HepG2 (cell line): ENCODE measurements at regions not wholly inside any gene's neighbourhood (a gene's known extent, or its start where the extent isn't known, plus 50 kb on each side); places are given as distances from the start of the nearest gene placed in this dataset.

Source experiments
- ATAC-seq: fragments of 200-7000 bp; cut with Tn5 transposase; 3 replicates; pipeline ENCODE4 v1.9.1; 2020; ENCODE audit warnings: mild to moderate bottlenecking, moderate library complexity
- BruUV-seq: library from RNA; stranded (reverse); fragments of 400-500 nt; replicated peaks from 2 replicates; lab custom pipeline; 2021; lab: Mats Ljungman, UMichigan
- CTCF ChIA-PET: fragments of 300-600 bp; formaldehyde crosslinking; extraction: SDS; loops from one replicate; lab custom pipeline; 2021; ENCODE audit warnings: low total read pairs, inconsistent platforms, low intra/inter-chr PET ratio; lab: Yijun Ruan, JAX
- POLR2A ChIA-PET: fragments of 350-600 bp; sonication (Branson Sonifier 250); formaldehyde crosslinking; loops from one replicate; lab custom pipeline; 2020; ENCODE audit warnings: antibody characterized with exemption, inconsistent platforms; lab: Yijun Ruan, JAX
- DNase-seq: peaks from one replicate; pipeline ENCODE4 v3.0.0-alpha.2; 2015; ENCODE audit warnings: low spot score
- FAIRE-seq: peaks from 3 replicates; lab custom pipeline; 2011; peaks lifted over from hg19 to GRCh38; lab: Jason Lieb, UNC
- H2AFZ ChIP-seq: one replicate; pipeline ENCODE4 v1.6.1; 2011; ENCODE audit warnings: low read length, inconsistent platforms
- H3K27ac ChIP-seq: fragments of 300-600 bp; 3 replicates; pipeline ENCODE4 v1.8.0; 2011; ENCODE audit warnings: mixed run types, mild to moderate bottlenecking, mixed read lengths, low read length, inconsistent platforms; ENCODE audit not compliant: insufficient read depth; ENCODE audit errors: extremely low read length
- H3K27me3 ChIP-seq, 2 experiments: fragments of 200-600 bp in 1 of 2; 2 replicates in 1 of 2; 3 replicates in 1 of 2; pipeline versions ENCODE4 v1.6.0 to v1.8.0; 2011; ENCODE audit warnings: low read length in 2 of 2, mild to moderate bottlenecking in 2 of 2, moderate library complexity in 2 of 2, inconsistent platforms in 1 of 2; ENCODE audit not compliant: insufficient read depth in 2 of 2, control insufficient read depth in 1 of 2
- H3K36me3 ChIP-seq, 2 experiments: fragments of 200-600 bp in 1 of 2; replicated peaks in 1 of 2; 2 replicates in 1 of 2; 3 replicates in 1 of 2; pipeline versions ENCODE4 v1.5.1 to v1.8.0; 2011; ENCODE audit warnings: low read length in 2 of 2, inconsistent platforms in 1 of 2; ENCODE audit not compliant: insufficient read depth in 2 of 2, control insufficient read depth in 1 of 2
- H3K4me1 ChIP-seq: 2 replicates; pipeline ENCODE4 v1.5.1; 2012; ENCODE audit warnings: low read length, inconsistent platforms; ENCODE audit not compliant: insufficient read depth
- H3K4me2 ChIP-seq: 2 replicates; pipeline ENCODE4 v1.6.0; 2011; ENCODE audit warnings: low read depth, low read length, inconsistent platforms
- H3K4me3 ChIP-seq, 3 experiments: fragments of 200-600 bp in 1 of 3; sonication (generic), shearing (Covaris generic) in 1 of 3; replicated peaks in 1 of 3; 2 replicates each; pipeline ENCODE4 v1.5.1; 2011 to 2016; ENCODE audit warnings: low read length in 3 of 3, inconsistent platforms in 2 of 3, low read depth in 2 of 3, mild to moderate bottlenecking in 2 of 3, control low read depth in 1 of 3, mixed read lengths in 1 of 3; ENCODE audit not compliant: insufficient read depth in 1 of 3
- H3K79me2 ChIP-seq: one replicate; pipeline ENCODE4 v1.6.1; 2011; ENCODE audit warnings: low read length, inconsistent platforms; ENCODE audit not compliant: insufficient read depth
- H3K9ac ChIP-seq: 2 replicates; pipeline ENCODE4 v1.6.0; 2011; ENCODE audit warnings: mild to moderate bottlenecking, low read depth, low read length, inconsistent platforms; ENCODE audit not compliant: insufficient read depth
- H3K9me3 ChIP-seq: 2 replicates; pipeline ENCODE4 v1.5.1; 2012; ENCODE audit warnings: mild to moderate bottlenecking, low read length
- H4K20me1 ChIP-seq: 2 replicates; pipeline ENCODE4 v1.6.0; 2011; ENCODE audit warnings: inconsistent platforms, mild to moderate bottlenecking, low read length, moderate library complexity; ENCODE audit not compliant: insufficient read depth
- ADNP ChIP-seq: sonication (generic); formaldehyde crosslinking; IDR thresholded peaks from 2 replicates; pipeline ENCODE4 v1.4.0; 2020; ENCODE audit warnings: missing genetic modification reagents
- HNF4G ChIP-seq, 2 experiments: sonication (generic) in 1 of 2; formaldehyde crosslinking in 1 of 2; IDR thresholded peaks; 2 replicates each; pipeline versions ENCODE4 v1.4.0 to v1.6.1; 2011 to 2020; ENCODE audit warnings: borderline replicate concordance in 2 of 2, low read depth in 2 of 2, mild to moderate bottlenecking in 2 of 2, low read length in 1 of 2, missing genetic modification reagents in 1 of 2, moderate library complexity in 1 of 2
- MLXIP ChIP-seq: sonication (generic); formaldehyde crosslinking; IDR thresholded peaks from 2 replicates; pipeline ENCODE4 v1.9.0; 2021; ENCODE audit warnings: missing genetic modification reagents, borderline replicate concordance
- MZF1 ChIP-seq: sonication (generic); formaldehyde crosslinking; IDR thresholded peaks from 2 replicates; pipeline ENCODE4 v1.8.1; 2023; ENCODE audit warnings: mild to moderate bottlenecking, missing genetic modification reagents, borderline replicate concordance
- SETDB1 ChIP-seq: sonication (generic); formaldehyde crosslinking; IDR thresholded peaks from 2 replicates; pipeline ENCODE4 v1.5.1; 2020; ENCODE audit warnings: missing genetic modification reagents, mild to moderate bottlenecking, borderline replicate concordance
- SIX1 ChIP-seq: sonication (generic); formaldehyde crosslinking; IDR thresholded peaks from 2 replicates; pipeline ENCODE4 v1.4.0; 2020; ENCODE audit warnings: missing genetic modification reagents, borderline replicate concordance
- SPEN ChIP-seq: sonication (generic); formaldehyde crosslinking; IDR thresholded peaks from 2 replicates; pipeline ENCODE4 v1.5.1; 2020; ENCODE audit warnings: low read depth, mild to moderate bottlenecking, missing genetic modification reagents
- TBX2 ChIP-seq: sonication (generic); formaldehyde crosslinking; IDR thresholded peaks from 2 replicates; pipeline ENCODE4 v1.5.0; 2020; ENCODE audit warnings: missing genetic modification reagents, mild to moderate bottlenecking, borderline replicate concordance
- THYN1 ChIP-seq: sonication (generic); formaldehyde crosslinking; IDR thresholded peaks from 2 replicates; pipeline ENCODE4 v1.8.1; 2023; ENCODE audit warnings: low read depth, mild to moderate bottlenecking, moderate library complexity, missing genetic modification reagents, borderline replicate concordance
- ZFY ChIP-seq: sonication (generic); formaldehyde crosslinking; IDR thresholded peaks from 2 replicates; pipeline ENCODE4 v1.4.0; 2020; ENCODE audit warnings: missing genetic modification reagents
- ZNF180 ChIP-seq: sonication (generic); formaldehyde crosslinking; IDR thresholded peaks from 2 replicates; pipeline ENCODE4 v1.4.0; 2020; ENCODE audit warnings: low read depth, missing genetic modification reagents, borderline replicate concordance
- ZNF3 ChIP-seq: IDR thresholded peaks from 2 replicates; pipeline ENCODE4 v1.7.0; 2017; ENCODE audit warnings: inconsistent platforms
- ZNF317 ChIP-seq: sonication (generic); formaldehyde crosslinking; IDR thresholded peaks from 2 replicates; pipeline ENCODE4 v1.5.0; 2020; ENCODE audit warnings: mild to moderate bottlenecking, missing genetic modification reagents
- ZNF644 ChIP-seq: IDR thresholded peaks from 2 replicates; pipeline ENCODE4 v1.6.1; 2016; ENCODE audit warnings: low read depth
- ZNF766 ChIP-seq: sonication (generic); formaldehyde crosslinking; IDR thresholded peaks from 2 replicates; pipeline ENCODE4 v1.5.0; 2020; ENCODE audit warnings: missing genetic modification reagents, borderline replicate concordance
- WGBS: methylation state at CpG from one replicate; pipeline ENCODE4 v1.1.6; 2017; ENCODE audit warnings: low lambda C conversion rate; 5-methylcytosine and 5-hydroxymethylcytosine counted together
- in situ Hi-C: cut with HindIII; loops from 2 replicates; pipeline ENCODE4 v1.10.0; 2017; ENCODE audit warnings: low pct_unique_long_range_greater_than_20kb; ENCODE audit not compliant: extremely low pct_ligation_motif_present
- intact Hi-C: fragments of 100-400 bp; cut with micrococcal nuclease; formaldehyde crosslinking; loops from one replicate; pipeline ENCODE4 v1.10.0; 2022; ENCODE audit not compliant: unreplicated experiment
- TF ChIP-seq, protein P1 (sequence below): IDR thresholded peaks from 2 replicates; pipeline ENCODE4 v1.6.1; 2016; ENCODE audit warnings: mild to moderate bottlenecking
- TF ChIP-seq, protein P2 (sequence below): sonication (generic); formaldehyde crosslinking; IDR thresholded peaks from 2 replicates; pipeline ENCODE4 v1.5.0; 2020; ENCODE audit warnings: mild to moderate bottlenecking, missing genetic modification reagents
- TF ChIP-seq, protein P3 (sequence below): IDR thresholded peaks from 2 replicates; pipeline ENCODE4 v1.6.1; 2016; ENCODE audit warnings: low read depth, control low read depth

DNA sequence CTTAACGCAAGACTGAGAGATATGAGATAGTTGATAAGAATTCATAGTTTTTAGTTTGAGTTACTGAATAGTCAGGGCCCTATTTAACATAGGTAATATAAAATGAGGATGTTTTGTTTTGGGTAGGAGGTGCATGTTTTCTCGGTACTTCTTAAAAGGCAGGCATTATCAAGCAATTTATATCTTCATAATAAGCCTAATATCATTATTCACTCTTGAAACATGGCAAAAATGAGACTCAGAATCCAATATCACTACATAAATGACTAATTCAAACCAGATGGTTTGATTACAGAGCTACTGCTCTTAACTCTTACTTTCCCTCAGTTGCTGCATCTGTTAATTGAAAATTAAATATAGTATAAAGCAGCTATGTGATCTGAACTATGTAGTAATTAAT, 2038.7 kb downstream of the EFNA5 start:
- H2AFZ ChIP-seq, result no peak overlapping the region
- ATAC-seq (no peak), FAIRE-seq (no peak), DNase-seq (no peak)
- ChIA-PET CTCF (no interaction called here), POLR2A (no interaction called here)
- no peaks in the 10 kb centered on the region for H3K79me2 ChIP-seq
- H3K4me3 ChIP-seq, result no peak overlapping the region
- 18% methylated on average over 2 of the region's 2 CpGs for WGBS
- in situ Hi-C loops (no loop called here), intact Hi-C loops (no loop called here)
- BruUV-seq, result no TSS peak
- no peaks in the 10 kb centered on the region for H3K9me3 ChIP-seq
- no peak overlapping the region for H3K27ac ChIP-seq
- no peaks in the 10 kb centered on the region for H3K36me3 ChIP-seq
- H3K27me3 ChIP-seq, result no peaks in the 10 kb centered on the region
- H3K4me1 ChIP-seq, result no peaks in the 10 kb centered on the region
- no peaks in the 10 kb centered on the region; the same call in 1 of the 2 replicates for H4K20me1 ChIP-seq
- no peak overlapping the region for H3K4me2 ChIP-seq
- TF ChIP-seq ZNF766 (CRISPR knock-in tag), result no peak
- no peak for TF ChIP-seq ZNF180 (CRISPR knock-in tag)
- TF ChIP-seq MZF1 (CRISPR knock-in tag), result no peak
- TF ChIP-seq HNF4G (IDR thresholded peaks at IDR 0.05; ENCODE audit: borderline replicate concordance, low read depth, low read length), result no peak
- TF ChIP-seq HNF4G (CRISPR knock-in tag; IDR thresholded peaks at IDR 0.05; ENCODE audit: borderline replicate concordance, low read depth), result no peak
- no peak for TF ChIP-seq THYN1 (CRISPR knock-in tag)
- TF ChIP-seq ZNF644 (CRISPR knock-in tag), result no peak
- TF ChIP-seq, protein P1, sequence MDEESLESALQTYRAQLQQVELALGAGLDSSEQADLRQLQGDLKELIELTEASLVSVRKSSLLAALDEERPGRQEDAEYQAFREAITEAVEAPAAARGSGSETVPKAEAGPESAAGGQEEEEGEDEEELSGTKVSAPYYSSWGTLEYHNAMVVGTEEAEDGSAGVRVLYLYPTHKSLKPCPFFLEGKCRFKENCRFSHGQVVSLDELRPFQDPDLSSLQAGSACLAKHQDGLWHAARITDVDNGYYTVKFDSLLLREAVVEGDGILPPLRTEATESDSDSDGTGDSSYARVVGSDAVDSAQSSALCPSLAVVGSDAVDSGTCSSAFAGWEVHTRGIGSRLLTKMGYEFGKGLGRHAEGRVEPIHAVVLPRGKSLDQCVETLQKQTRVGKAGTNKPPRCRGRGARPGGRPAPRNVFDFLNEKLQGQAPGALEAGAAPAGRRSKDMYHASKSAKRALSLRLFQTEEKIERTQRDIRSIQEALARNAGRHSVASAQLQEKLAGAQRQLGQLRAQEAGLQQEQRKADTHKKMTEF (CRISPR knock-in tag), result no peak
- no peak for TF ChIP-seq MLXIP (CRISPR knock-in tag)
- TF ChIP-seq SPEN (CRISPR knock-in tag), result no peak
- TF ChIP-seq TBX2 (CRISPR knock-in tag), result no peak
- TF ChIP-seq ADNP (CRISPR knock-in tag), result no peak
- no peak for TF ChIP-seq ZFY (CRISPR knock-in tag)
- no peak for TF ChIP-seq SETDB1 (CRISPR knock-in tag)
- TF ChIP-seq, protein P2, sequence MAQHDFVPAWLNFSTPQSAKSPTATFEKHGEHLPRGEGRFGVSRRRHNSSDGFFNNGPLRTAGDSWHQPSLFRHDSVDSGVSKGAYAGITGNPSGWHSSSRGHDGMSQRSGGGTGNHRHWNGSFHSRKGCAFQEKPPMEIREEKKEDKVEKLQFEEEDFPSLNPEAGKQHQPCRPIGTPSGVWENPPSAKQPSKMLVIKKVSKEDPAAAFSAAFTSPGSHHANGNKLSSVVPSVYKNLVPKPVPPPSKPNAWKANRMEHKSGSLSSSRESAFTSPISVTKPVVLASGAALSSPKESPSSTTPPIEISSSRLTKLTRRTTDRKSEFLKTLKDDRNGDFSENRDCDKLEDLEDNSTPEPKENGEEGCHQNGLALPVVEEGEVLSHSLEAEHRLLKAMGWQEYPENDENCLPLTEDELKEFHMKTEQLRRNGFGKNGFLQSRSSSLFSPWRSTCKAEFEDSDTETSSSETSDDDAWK, result no peak
- no peak for TF ChIP-seq ZNF317 (CRISPR knock-in tag)
- no peak for TF ChIP-seq SIX1 (CRISPR knock-in tag)
- TF ChIP-seq ZNF3 (CRISPR knock-in tag), result no peak
- TF ChIP-seq, protein P3, sequence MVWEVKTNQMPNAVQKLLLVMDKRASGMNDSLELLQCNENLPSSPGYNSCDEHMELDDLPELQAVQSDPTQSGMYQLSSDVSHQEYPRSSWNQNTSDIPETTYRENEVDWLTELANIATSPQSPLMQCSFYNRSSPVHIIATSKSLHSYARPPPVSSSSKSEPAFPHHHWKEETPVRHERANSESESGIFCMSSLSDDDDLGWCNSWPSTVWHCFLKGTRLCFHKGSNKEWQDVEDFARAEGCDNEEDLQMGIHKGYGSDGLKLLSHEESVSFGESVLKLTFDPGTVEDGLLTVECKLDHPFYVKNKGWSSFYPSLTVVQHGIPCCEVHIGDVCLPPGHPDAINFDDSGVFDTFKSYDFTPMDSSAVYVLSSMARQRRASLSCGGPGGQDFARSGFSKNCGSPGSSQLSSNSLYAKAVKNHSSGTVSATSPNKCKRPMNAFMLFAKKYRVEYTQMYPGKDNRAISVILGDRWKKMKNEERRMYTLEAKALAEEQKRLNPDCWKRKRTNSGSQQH (CRISPR knock-in tag), result no peak
- H3K9ac ChIP-seq, result no peak overlapping the region
